ENCODE measurements at regions not wholly inside any gene's neighbourhood (a gene's known extent, or its start where the extent isn't known, plus 50 kb on each side); places are given as distances from the start of the nearest gene placed in this dataset.
A peak's percentile ranks its signal among the peaks of the same experiment; 100 is the strongest.

- WGBS (ENCODE audit: insufficient coverage): 92% methylated on average over 5 of the region's 6 CpGs
- intact Hi-C loops (cut with micrococcal nuclease): loop anchor here (5.0 kb wide), 1 partner anchor 36 kb away; no protein-coding TSS in a partner anchor
Observed at GRCh38 chr22:22816171-22816514, 71.5 kb upstream of the IGLL5 start.

GRCh38 chr22:22816766-22817410 lies 70.7 kb upstream of the IGLL5 start:
- Mint-ChIP-seq H3K27me3 (ENCODE audit: low read depth in 2 of 2) (no peaks in the 10 kb centered on the region), H3K36me3 (no peaks in the 10 kb centered on the region), H3K4me1 (peaks cover 86 to 95% of the 10 kb centered on the region in 2 donors), H3K4me3 (peak overlapping the region; percentile 56), H3K27ac (peak overlapping the region; percentile 82 to 87), H3K9me3 (no peaks in the 10 kb centered on the region)
- DNase-seq: no peak
- Histone ChIP-seq H3K27ac (ENCODE audit: low read length) (peak overlapping the region; percentile 65), H3K4me1 (ENCODE audit: control insufficient read depth, insufficient read depth, low read length) (peaks cover 89% of the 10 kb centered on the region), H3K27me3 (ENCODE audit: control insufficient read depth, insufficient read depth, low read length) (no peaks in the 10 kb centered on the region), H3K4me3 (ENCODE audit: low read length) (no peak overlapping the region), H3K9me3 (ENCODE audit: control insufficient read depth, insufficient read depth, low read length) (no peaks in the 10 kb centered on the region), H3K36me3 (ENCODE audit: control insufficient read depth, insufficient read depth, low read length) (no peaks in the 10 kb centered on the region)
- ATAC-seq: no peak
- WGBS (ENCODE audit: insufficient coverage): 89% methylated on average over 8 of the region's 8 CpGs
- intact Hi-C loops (cut with micrococcal nuclease): loop anchor here (5.0 kb wide), 1 partner anchor 35 kb away; no protein-coding TSS in a partner anchor
- TF ChIP-seq CTCF (IDR thresholded peaks at IDR 0.05): no peak

More at GRCh38 chr22:22816171-22816514, 71.5 kb upstream of the IGLL5 start:
- Histone ChIP-seq H3K27ac (ENCODE audit: low read length) (peak overlapping the region; percentile 44), H3K36me3 (ENCODE audit: control insufficient read depth, insufficient read depth, low read length) (no peaks in the 10 kb centered on the region), H3K9me3 (ENCODE audit: control insufficient read depth, insufficient read depth, low read length) (no peaks in the 10 kb centered on the region), H3K4me3 (ENCODE audit: low read length) (no peak overlapping the region), H3K4me1 (ENCODE audit: control insufficient read depth, insufficient read depth, low read length) (peaks cover 89% of the 10 kb centered on the region), H3K27me3 (ENCODE audit: control insufficient read depth, insufficient read depth, low read length) (no peaks in the 10 kb centered on the region)
- H3K4me1 Mint-ChIP-seq: peaks cover 78 to 93% of the 10 kb centered on the region in 2 donors
- H3K27ac Mint-ChIP-seq: peak overlapping the region; percentile 82 to 87
- H3K36me3 Mint-ChIP-seq: no peaks in the 10 kb centered on the region
- DNase-seq (no peak), ATAC-seq (no peak)
- H3K4me3 Mint-ChIP-seq: peak overlapping the region; percentile 51
- TF ChIP-seq CTCF (IDR thresholded peaks at IDR 0.05): no peak
- H3K27me3 Mint-ChIP-seq (ENCODE audit: low read depth in 2 of 2): no peaks in the 10 kb centered on the region
- H3K9me3 Mint-ChIP-seq: no peaks in the 10 kb centered on the region

GRCh38 chr22:22817468-22818201 lies 70.0 kb upstream of the IGLL5 start:
- ATAC-seq (no peak), DNase-seq (no peak)
- H3K27me3 ChIP-seq (ENCODE audit: control insufficient read depth, insufficient read depth, low read length): no peaks in the 10 kb centered on the region
- WGBS (ENCODE audit: insufficient coverage): 66% methylated on average over 5 of the region's 5 CpGs
- no peak overlapping the region for H3K4me3 ChIP-seq (ENCODE audit: low read length)
- H3K4me1 ChIP-seq (ENCODE audit: control insufficient read depth, insufficient read depth, low read length): peaks cover 91% of the 10 kb centered on the region
- no peaks in the 10 kb centered on the region for H3K36me3 ChIP-seq (ENCODE audit: control insufficient read depth, insufficient read depth, low read length)
- H3K4me1 Mint-ChIP-seq: peaks cover 93 to 95% of the 10 kb centered on the region in 2 donors
- no peaks in the 10 kb centered on the region for H3K27me3 Mint-ChIP-seq (ENCODE audit: low read depth in 2 of 2)
- no peak for TF ChIP-seq CTCF (IDR thresholded peaks at IDR 0.05)
- intact Hi-C loops (cut with micrococcal nuclease): loop anchor here (5.0 kb wide), 1 partner anchor 35 kb away; no protein-coding TSS in a partner anchor
- H3K9me3 ChIP-seq (ENCODE audit: control insufficient read depth, insufficient read depth, low read length): no peaks in the 10 kb centered on the region
- H3K27ac ChIP-seq (ENCODE audit: low read length): peak overlapping the region; percentile 65
- peak overlapping the region; percentile 87 for H3K4me3 Mint-ChIP-seq
- no peaks in the 10 kb centered on the region for H3K36me3 Mint-ChIP-seq
- peak overlapping the region; percentile 82 to 87 for H3K27ac Mint-ChIP-seq
- H3K9me3 Mint-ChIP-seq: no peaks in the 10 kb centered on the region
